Activated CD8-positive, alpha-beta T cell treated with anti-CD3 and anti-CD28 coated beads for 36 hours (primary cell): ENCODE measurements at regions not wholly inside any gene's neighbourhood (a gene's known extent, or its start where the extent isn't known, plus 50 kb on each side); places are given as distances from the start of the nearest gene placed in this dataset.

ENCODE experiments used
- ATAC-seq: fragments of 200-7000 bp; cut with Tn5 transposase; one replicate; pipeline ENCODE4 v1.10.0; 2021; ENCODE audit warnings: mild to moderate bottlenecking, moderate library complexity
- CTCF ChIA-PET: fragments of 350-600 bp; sonication (Branson Sonifier 250); formaldehyde crosslinking; loops from one replicate; lab custom pipeline; 2021; ENCODE audit warnings: antibody characterized with exemption; lab: Charles Lee
- POLR2A ChIA-PET: fragments of 350-600 bp; sonication (Branson Sonifier 250); formaldehyde crosslinking; loops from one replicate; lab custom pipeline; 2021; ENCODE audit warnings: antibody characterized with exemption; lab: Charles Lee
- DNase-seq: peaks from one replicate; pipeline ENCODE4 v3.0.0-alpha.2; 2020
- H3K27ac Mint-ChIP-seq: one replicate; pipeline ENCODE4 v1.8.0; 2021; ENCODE audit warnings: mild to moderate bottlenecking, mixed read lengths
- H3K27me3 Mint-ChIP-seq: one replicate; pipeline ENCODE4 v1.8.0; 2021; ENCODE audit warnings: mixed read lengths
- H3K36me3 Mint-ChIP-seq: one replicate; pipeline ENCODE4 v1.8.0; 2021; ENCODE audit warnings: low read depth, mixed read lengths
- H3K4me1 Mint-ChIP-seq: one replicate; pipeline ENCODE4 v1.8.0; 2021; ENCODE audit warnings: low read depth, mixed read lengths
- H3K4me3 Mint-ChIP-seq: one replicate; pipeline ENCODE4 v1.8.0; 2021; ENCODE audit warnings: mild to moderate bottlenecking, moderate library complexity, mixed read lengths
- H3K9me3 Mint-ChIP-seq: one replicate; pipeline ENCODE4 v1.8.0; 2021; ENCODE audit warnings: mixed read lengths
- CTCF ChIP-seq: fragments of 200-600 bp; IDR thresholded peaks from one replicate; pipeline ENCODE4 v1.8.0; 2022; ENCODE audit warnings: antibody characterized with exemption, mild to moderate bottlenecking
- intact Hi-C: fragments of 100-400 bp; cut with micrococcal nuclease; formaldehyde crosslinking; loops from one replicate; pipeline ENCODE4 v1.10.0; 2022

DNA sequence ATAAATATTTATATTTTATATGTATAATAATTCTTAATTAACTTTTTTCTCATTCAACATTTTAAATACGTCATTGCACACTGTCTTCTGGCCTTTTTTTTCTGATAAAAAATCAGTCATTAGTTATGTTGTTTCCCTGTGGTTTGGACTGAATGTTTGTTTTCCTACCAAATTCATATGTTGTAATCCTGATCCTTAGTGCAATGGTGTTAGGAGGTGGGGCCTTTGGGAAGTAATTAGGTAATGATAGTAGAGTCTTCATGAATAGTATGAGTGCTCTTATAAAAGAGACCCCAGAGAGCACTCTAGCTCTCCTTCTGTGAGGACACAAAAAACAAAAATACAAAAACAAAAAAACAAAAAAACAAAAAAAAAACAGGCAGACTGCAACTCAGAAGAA lies 117.2 kb downstream of the GASK1B start:
- no peak for TF ChIP-seq CTCF
- intact Hi-C loops, result no loop called here
- peaks cover 2% of the 10 kb centered on the region for H3K9me3 Mint-ChIP-seq
- no peaks in the 10 kb centered on the region for H3K27me3 Mint-ChIP-seq
- ChIA-PET CTCF (no interaction called here), POLR2A (no interaction called here)
- H3K36me3 Mint-ChIP-seq, result no peaks in the 10 kb centered on the region
- ATAC-seq (no peak), DNase-seq (no peak)
- no peak overlapping the region for H3K27ac Mint-ChIP-seq
- H3K4me3 Mint-ChIP-seq, result no peak overlapping the region
- no peaks in the 10 kb centered on the region for H3K4me1 Mint-ChIP-seq

- CTCF ChIA-PET, result interaction anchor here (1.1 kb wide), 1 partner anchor 48 kb away, joined by 3 read pairs; no protein-coding TSS in a partner anchor
Observed at GRCh38 chr4:158053801-158054200, 119.0 kb downstream of the GASK1B start.

DNA sequence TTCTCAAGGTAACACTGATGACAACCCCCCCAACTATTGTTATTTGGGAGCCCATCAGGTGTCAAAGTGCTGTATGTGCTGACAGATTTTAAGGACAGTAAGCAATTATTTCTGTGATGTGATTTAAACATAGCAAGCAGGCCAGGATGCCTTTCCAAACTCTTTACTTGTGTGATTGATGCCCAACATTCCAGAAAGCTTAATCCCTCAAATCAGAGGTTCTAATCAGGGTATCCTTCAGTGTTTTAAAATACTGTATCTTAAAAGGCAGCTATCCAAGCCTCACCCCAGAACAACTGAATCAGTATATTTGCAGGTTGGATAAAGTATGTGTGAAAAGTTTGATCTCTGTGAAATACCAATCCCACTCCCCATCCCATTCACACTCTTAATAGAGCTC lies 119.7 kb downstream of the GASK1B start:
- H3K9me3 Mint-ChIP-seq, result peaks cover 2% of the 10 kb centered on the region
- TF ChIP-seq CTCF, result no peak
- POLR2A ChIA-PET, result no interaction called here
- no peaks in the 10 kb centered on the region for H3K4me1 Mint-ChIP-seq
- DNase-seq (no peak), ATAC-seq (no peak)
- no peak overlapping the region for H3K4me3 Mint-ChIP-seq
- intact Hi-C loops, result no loop called here
- CTCF ChIA-PET, result no interaction called here
- no peak overlapping the region for H3K27ac Mint-ChIP-seq
- no peaks in the 10 kb centered on the region for H3K36me3 Mint-ChIP-seq
- no peaks in the 10 kb centered on the region for H3K27me3 Mint-ChIP-seq

More at GRCh38 chr4:158053801-158054200, 119.0 kb downstream of the GASK1B start:
- ATAC-seq (no peak), DNase-seq (no peak)
- H3K27me3 Mint-ChIP-seq, result no peaks in the 10 kb centered on the region
- no peak overlapping the region for H3K27ac Mint-ChIP-seq
- no peaks in the 10 kb centered on the region for H3K36me3 Mint-ChIP-seq
- POLR2A ChIA-PET, result no interaction called here
- peaks cover 2% of the 10 kb centered on the region for H3K9me3 Mint-ChIP-seq
- intact Hi-C loops, result no loop called here
- no peaks in the 10 kb centered on the region for H3K4me1 Mint-ChIP-seq
- no peak overlapping the region for H3K4me3 Mint-ChIP-seq
- TF ChIP-seq CTCF, result no peak

- no peaks in the 10 kb centered on the region for H3K36me3 Mint-ChIP-seq
- no peak overlapping the region for H3K4me3 Mint-ChIP-seq
- no peaks in the 10 kb centered on the region for H3K27me3 Mint-ChIP-seq
- ChIA-PET POLR2A (no interaction called here), CTCF (no interaction called here)
- no peak for DNase-seq
- no peaks in the 10 kb centered on the region for H3K4me1 Mint-ChIP-seq
- intact Hi-C loops, result no loop called here
- no peak for ATAC-seq
- peaks cover 2% of the 10 kb centered on the region for H3K9me3 Mint-ChIP-seq
- TF ChIP-seq CTCF, result no peak
- H3K27ac Mint-ChIP-seq, result no peak overlapping the region
Observed at GRCh38 chr4:158051401-158052235, 121.2 kb downstream of the GASK1B start.

DNA sequence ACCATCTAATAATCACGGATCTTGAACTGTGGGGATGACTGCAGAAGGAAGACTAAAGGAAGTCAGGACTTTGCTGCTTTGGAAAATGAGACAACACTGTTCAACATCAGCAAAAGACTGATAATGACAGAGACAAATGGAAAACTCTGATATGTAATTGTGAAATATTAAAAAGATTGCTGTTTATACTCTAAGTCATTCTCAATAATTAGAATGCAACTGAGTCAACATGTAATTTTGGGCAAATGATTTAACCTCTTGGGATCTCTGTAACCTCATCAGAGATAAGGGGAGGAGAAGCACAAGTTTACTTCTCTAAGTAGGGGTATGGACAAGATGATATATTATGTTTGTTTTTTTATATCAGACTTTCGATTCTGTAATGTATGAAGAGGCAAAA lies 121.9 kb downstream of the GASK1B start:
- no peak for TF ChIP-seq CTCF
- CTCF ChIA-PET, result no interaction called here
- no peaks in the 10 kb centered on the region for H3K4me1 Mint-ChIP-seq
- intact Hi-C loops, result no loop called here
- POLR2A ChIA-PET, result no interaction called here
- no peaks in the 10 kb centered on the region for H3K27me3 Mint-ChIP-seq
- ATAC-seq, result no peak
- H3K36me3 Mint-ChIP-seq, result no peaks in the 10 kb centered on the region
- H3K4me3 Mint-ChIP-seq, result no peak overlapping the region
- no peak for DNase-seq
- H3K9me3 Mint-ChIP-seq, result peaks cover 2% of the 10 kb centered on the region
- no peak overlapping the region for H3K27ac Mint-ChIP-seq
